SK-N-SH treated with all-trans-retinoic acid at 6 μM for 48 hours (cell line): ENCODE measurements at regions not wholly inside any gene's neighbourhood (a gene's known extent, or its start where the extent isn't known, plus 50 kb on each side); places are given as distances from the start of the nearest gene placed in this dataset.

Experiments used
- ARNTL ChIP-seq: fragments of 450-650 bp; formaldehyde crosslinking; IDR thresholded peaks from 2 replicates; pipeline ENCODE4 v1.5.0; 2020; ENCODE audit warnings: low read depth, mild to moderate bottlenecking, moderate library complexity, borderline replicate concordance
- PATZ1 ChIP-seq: fragments of 250-450 bp; sonication (Bioruptor Pico); IDR thresholded peaks from 2 replicates; pipeline ENCODE4 v1.8.0; 2020; ENCODE audit warnings: mild to moderate bottlenecking, moderate library complexity, borderline replicate concordance
- RARB ChIP-seq: fragments of 250-450 bp; sonication (Bioruptor Pico); IDR thresholded peaks from 2 replicates; pipeline ENCODE4 v1.8.0; 2021; ENCODE audit warnings: mild to moderate bottlenecking, moderate library complexity
- SNAI2 ChIP-seq: fragments of 250-450 bp; sonication (Bioruptor Pico); IDR thresholded peaks from 2 replicates; pipeline ENCODE4 v1.5.0; 2020; ENCODE audit warnings: mild to moderate bottlenecking, moderate library complexity
- TF ChIP-seq, protein P1 (sequence below): fragments of 250-450 bp; sonication (Bioruptor Pico); IDR thresholded peaks from 2 replicates; pipeline ENCODE4 v1.8.0; 2021; ENCODE audit warnings: low read depth, mild to moderate bottlenecking, moderate library complexity, borderline replicate concordance

- TF ChIP-seq, protein P1, sequence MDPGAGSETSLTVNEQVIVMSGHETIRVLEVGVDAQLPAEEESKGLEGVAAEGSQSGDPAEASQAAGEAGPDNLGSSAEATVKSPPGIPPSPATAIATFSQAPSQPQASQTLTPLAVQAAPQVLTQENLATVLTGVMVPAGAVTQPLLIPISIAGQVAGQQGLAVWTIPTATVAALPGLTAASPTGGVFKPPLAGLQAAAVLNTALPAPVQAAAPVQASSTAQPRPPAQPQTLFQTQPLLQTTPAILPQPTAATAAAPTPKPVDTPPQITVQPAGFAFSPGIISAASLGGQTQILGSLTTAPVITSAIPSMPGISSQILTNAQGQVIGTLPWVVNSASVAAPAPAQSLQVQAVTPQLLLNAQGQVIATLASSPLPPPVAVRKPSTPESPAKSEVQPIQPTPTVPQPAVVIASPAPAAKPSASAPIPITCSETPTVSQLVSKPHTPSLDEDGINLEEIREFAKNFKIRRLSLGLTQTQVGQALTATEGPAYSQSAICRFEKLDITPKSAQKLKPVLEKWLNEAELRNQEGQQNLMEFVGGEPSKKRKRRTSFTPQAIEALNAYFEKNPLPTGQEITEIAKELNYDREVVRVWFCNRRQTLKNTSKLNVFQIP (CRISPR knock-in tag), result no peak
- no peak for TF ChIP-seq RARB (CRISPR knock-in tag)
- TF ChIP-seq ARNTL, result no peak
- TF ChIP-seq SNAI2, result no peak
- TF ChIP-seq PATZ1 (CRISPR knock-in tag), result no peak
Measured at GRCh38 chr4:55251896-55252295, 94.1 kb upstream of the SRD5A3 start.
